Left lung (tissue), 4 donors: ENCODE measurements at regions not wholly inside any gene's neighbourhood (a gene's known extent, or its start where the extent isn't known, plus 50 kb on each side); places are given as distances from the start of the nearest gene placed in this dataset.

Experiments used
- ATAC-seq: fragments of 200-7000 bp; cut with Tn5 transposase; one replicate; pipeline ENCODE4 v1.9.1; 2020; ENCODE audit warnings: moderate library complexity
- DNase-seq, 4 donors: peaks; one replicate each; pipeline ENCODE4 v3.0.0-alpha.2; 2013 to 2020
- H3K27ac ChIP-seq, 2 donors: fragments of 200-600 bp; sonication (generic) in 1 of 2; one replicate each; pipeline versions ENCODE4 v1.5.0 to v1.8.0; 2020 to 2021
- H3K27me3 ChIP-seq, 2 donors: fragments of 200-600 bp; sonication (generic) in 1 of 2; one replicate each; pipeline versions ENCODE4 v1.5.0 to v1.8.0; 2020 to 2021
- H3K36me3 ChIP-seq, 2 donors: fragments of 200-600 bp; sonication (generic) in 1 of 2; one replicate each; pipeline versions ENCODE4 v1.5.0 to v1.8.0; 2020 to 2021
- H3K4me1 ChIP-seq, 2 donors: fragments of 200-600 bp; one replicate each; pipeline ENCODE4 v1.8.0; 2021
- H3K4me3 ChIP-seq, 2 donors: fragments of 200-600 bp; sonication (generic) in 1 of 2; one replicate each; pipeline versions ENCODE4 v1.5.0 to v1.8.0; 2020 to 2021; ENCODE audit warnings: mild to moderate bottlenecking in 1 of 2
- H3K9me3 ChIP-seq, 2 donors: fragments of 200-600 bp; sonication (generic) in 1 of 2; one replicate each; pipeline versions ENCODE4 v1.5.0 to v1.8.0; 2020 to 2021
- intact Hi-C, 2 donors: fragments of 100-400 bp; cut with DNase I; formaldehyde crosslinking; loops; one replicate each; pipeline versions ENCODE4 v1.11.2 to v1.14.2; 2022
- TF ChIP-seq, protein P1 (sequence below), 2 donors: fragments of 200-600 bp; sonication (generic) in 1 of 2; IDR thresholded peaks; one replicate each; pipeline versions ENCODE4 v1.5.0 to v1.8.0; 2021; ENCODE audit warnings: antibody characterized with exemption in 2 of 2
- donor health status: DM: no; HTN: yes; CAD: no.
- donor health status: DM: no; HTN: no; CAD: no.

DNA sequence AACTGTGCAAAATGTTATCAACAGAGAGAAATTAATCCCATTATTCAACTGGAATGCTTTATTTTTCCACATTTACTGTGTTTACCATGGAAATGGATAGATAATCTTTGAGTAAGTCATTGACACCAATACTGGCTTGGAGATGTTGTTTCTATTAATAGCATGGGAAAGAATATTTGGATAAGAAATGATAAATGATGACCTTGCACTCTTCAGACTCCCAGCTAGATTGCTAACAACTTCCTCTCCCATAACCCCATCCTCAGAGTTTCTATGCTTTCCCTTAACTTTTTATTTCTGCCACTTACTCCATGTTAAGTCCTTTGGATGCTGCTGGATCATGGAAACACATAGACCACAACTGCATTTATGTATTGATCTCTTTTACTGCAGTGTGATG is 182.5 kb downstream of the FNDC1 start:
- no peaks in the 10 kb centered on the region for H3K36me3 ChIP-seq
- H3K27me3 ChIP-seq = no peaks in the 10 kb centered on the region
- DNase-seq (no peak), ATAC-seq (no peak)
- H3K4me3 ChIP-seq = no peak overlapping the region
- no peaks in the 10 kb centered on the region for H3K4me1 ChIP-seq
- H3K27ac ChIP-seq = no peak overlapping the region
- H3K9me3 ChIP-seq = no peaks in the 10 kb centered on the region
- intact Hi-C loops = no loop called here
- TF ChIP-seq, protein P1, sequence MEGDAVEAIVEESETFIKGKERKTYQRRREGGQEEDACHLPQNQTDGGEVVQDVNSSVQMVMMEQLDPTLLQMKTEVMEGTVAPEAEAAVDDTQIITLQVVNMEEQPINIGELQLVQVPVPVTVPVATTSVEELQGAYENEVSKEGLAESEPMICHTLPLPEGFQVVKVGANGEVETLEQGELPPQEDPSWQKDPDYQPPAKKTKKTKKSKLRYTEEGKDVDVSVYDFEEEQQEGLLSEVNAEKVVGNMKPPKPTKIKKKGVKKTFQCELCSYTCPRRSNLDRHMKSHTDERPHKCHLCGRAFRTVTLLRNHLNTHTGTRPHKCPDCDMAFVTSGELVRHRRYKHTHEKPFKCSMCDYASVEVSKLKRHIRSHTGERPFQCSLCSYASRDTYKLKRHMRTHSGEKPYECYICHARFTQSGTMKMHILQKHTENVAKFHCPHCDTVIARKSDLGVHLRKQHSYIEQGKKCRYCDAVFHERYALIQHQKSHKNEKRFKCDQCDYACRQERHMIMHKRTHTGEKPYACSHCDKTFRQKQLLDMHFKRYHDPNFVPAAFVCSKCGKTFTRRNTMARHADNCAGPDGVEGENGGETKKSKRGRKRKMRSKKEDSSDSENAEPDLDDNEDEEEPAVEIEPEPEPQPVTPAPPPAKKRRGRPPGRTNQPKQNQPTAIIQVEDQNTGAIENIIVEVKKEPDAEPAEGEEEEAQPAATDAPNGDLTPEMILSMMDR (IDR thresholded peaks at IDR 0.05) = no peak

DNA sequence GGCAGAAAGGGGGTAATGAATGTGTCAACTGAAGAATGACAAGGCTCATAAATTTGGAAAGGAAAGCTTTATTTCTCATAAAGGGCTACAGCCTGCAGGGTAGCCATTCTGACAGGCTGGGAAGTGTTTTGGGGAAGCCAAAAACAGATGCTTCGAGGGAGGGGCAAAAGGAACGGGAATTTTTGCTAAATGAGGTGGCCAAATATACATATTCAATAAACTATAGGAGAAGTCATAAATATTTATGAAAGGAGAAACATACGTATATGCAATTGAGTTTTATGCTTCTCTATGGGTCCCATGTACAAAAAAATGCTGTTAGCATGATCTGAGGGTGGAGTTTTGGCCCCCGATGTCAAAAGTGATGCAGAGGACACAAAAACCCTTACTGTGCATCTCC is 180.7 kb downstream of the FNDC1 start:
- Histone ChIP-seq H3K36me3 (no peaks in the 10 kb centered on the region), H3K4me1 (no peaks in the 10 kb centered on the region), H3K27ac (no peak overlapping the region), H3K27me3 (no peaks in the 10 kb centered on the region), H3K4me3 (no peak overlapping the region), H3K9me3 (no peaks in the 10 kb centered on the region)
- DNase-seq (no peak), ATAC-seq (no peak)
- intact Hi-C loops = no loop called here
- TF ChIP-seq, protein P1 (IDR thresholded peaks at IDR 0.05) = no peak

DNA sequence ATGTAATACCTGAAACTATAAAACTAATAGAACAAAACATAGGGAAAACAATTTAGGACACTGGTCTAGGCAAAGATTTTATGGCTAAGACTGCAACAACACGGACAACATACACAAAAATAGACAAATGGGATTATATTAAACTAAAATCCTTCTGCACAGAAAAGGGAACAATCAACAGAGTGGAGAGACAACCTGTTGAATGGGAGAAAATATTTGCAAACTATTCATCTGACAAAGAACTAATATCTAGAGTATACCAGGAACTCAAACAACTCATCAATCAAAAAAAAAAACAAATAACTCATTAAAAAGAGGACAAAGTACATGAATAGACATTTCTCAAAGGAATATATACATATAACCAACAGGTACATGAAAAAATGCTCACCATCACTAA is 174.5 kb downstream of the FNDC1 start:
- no peaks in the 10 kb centered on the region for H3K27me3 ChIP-seq
- no peak overlapping the region for H3K4me3 ChIP-seq
- H3K36me3 ChIP-seq = no peaks in the 10 kb centered on the region
- intact Hi-C loops = no loop called here
- TF ChIP-seq, protein P1 (IDR thresholded peaks at IDR 0.05) = no peak
- no peak overlapping the region for H3K27ac ChIP-seq
- H3K9me3 ChIP-seq = peaks cover 0 to 14% of the 10 kb centered on the region in 2 donors
- no peaks in the 10 kb centered on the region for H3K4me1 ChIP-seq
- no peak for DNase-seq
- ATAC-seq = no peak

DNA sequence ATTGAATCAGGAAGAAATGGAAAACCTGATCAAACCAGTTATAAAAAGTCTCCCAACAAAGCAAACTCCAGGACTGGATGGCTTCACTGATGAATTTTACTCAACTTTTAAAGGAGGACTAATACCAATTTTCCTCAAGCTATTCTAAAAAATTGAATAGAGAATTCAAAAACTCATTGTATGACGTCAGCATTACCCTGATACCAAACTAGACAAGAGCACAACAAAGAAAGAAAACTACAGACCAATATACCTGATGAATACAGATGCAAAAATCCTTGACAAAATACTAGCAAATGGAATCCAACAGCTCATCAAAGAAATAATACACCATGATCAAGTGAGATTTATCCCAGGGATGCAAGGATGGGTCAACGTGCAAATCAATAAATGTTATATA is 172.9 kb downstream of the FNDC1 start:
- Histone ChIP-seq H3K4me3 (no peak overlapping the region), H3K27ac (no peak overlapping the region), H3K36me3 (no peaks in the 10 kb centered on the region), H3K9me3 (peaks cover 0 to 21% of the 10 kb centered on the region in 2 donors), H3K27me3 (no peaks in the 10 kb centered on the region), H3K4me1 (no peaks in the 10 kb centered on the region)
- intact Hi-C loops = no loop called here
- TF ChIP-seq, protein P1 (IDR thresholded peaks at IDR 0.05) = no peak
- DNase-seq = no peak
- ATAC-seq = no peak

DNA sequence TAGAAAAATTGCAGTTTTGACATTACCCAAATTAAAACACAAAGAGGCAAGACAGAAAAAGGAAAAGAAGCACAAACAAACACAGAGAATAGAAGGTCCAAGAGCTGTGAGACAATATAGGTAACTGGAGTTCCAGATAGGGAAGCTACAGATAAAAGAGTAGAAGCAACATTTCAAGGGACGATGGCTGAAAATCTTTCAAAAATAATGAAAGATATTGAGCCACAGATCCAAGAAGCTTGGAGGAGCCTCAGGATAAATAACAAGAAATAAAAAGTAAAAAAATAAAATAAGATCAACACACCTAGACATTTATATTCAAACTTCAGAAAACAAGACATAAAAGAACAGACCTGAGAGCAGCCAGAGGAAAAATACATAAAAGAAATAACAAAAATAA is 164.9 kb downstream of the FNDC1 start:
- Histone ChIP-seq H3K27me3 (no peaks in the 10 kb centered on the region), H3K36me3 (no peaks in the 10 kb centered on the region), H3K9me3 (peaks cover 0 to 28% of the 10 kb centered on the region in 2 donors), H3K4me1 (no peaks in the 10 kb centered on the region), H3K4me3 (no peak overlapping the region), H3K27ac (no peak overlapping the region)
- intact Hi-C loops = no loop called here
- ATAC-seq = no peak
- DNase-seq = no peak
- TF ChIP-seq, protein P1 (IDR thresholded peaks at IDR 0.05) = no peak
